SK-MEL-5 (cell line): ENCODE measurements at regions not wholly inside any gene's neighbourhood (a gene's known extent, or its start where the extent isn't known, plus 50 kb on each side); places are given as distances from the start of the nearest gene placed in this dataset.

Source experiments
- DNase-seq: peaks from one replicate; pipeline ENCODE4 v3.0.0-alpha.2; 2016; ENCODE audit warnings: low read depth, low spot score
- in situ Hi-C: cut with HindIII; loops from 2 replicates; pipeline ENCODE4 v1.10.0; 2016; ENCODE audit warnings: low sequenced_read_pairs, high pct_unique_total_duplicates, low pct_unique_long_range_greater_than_20kb

DNA sequence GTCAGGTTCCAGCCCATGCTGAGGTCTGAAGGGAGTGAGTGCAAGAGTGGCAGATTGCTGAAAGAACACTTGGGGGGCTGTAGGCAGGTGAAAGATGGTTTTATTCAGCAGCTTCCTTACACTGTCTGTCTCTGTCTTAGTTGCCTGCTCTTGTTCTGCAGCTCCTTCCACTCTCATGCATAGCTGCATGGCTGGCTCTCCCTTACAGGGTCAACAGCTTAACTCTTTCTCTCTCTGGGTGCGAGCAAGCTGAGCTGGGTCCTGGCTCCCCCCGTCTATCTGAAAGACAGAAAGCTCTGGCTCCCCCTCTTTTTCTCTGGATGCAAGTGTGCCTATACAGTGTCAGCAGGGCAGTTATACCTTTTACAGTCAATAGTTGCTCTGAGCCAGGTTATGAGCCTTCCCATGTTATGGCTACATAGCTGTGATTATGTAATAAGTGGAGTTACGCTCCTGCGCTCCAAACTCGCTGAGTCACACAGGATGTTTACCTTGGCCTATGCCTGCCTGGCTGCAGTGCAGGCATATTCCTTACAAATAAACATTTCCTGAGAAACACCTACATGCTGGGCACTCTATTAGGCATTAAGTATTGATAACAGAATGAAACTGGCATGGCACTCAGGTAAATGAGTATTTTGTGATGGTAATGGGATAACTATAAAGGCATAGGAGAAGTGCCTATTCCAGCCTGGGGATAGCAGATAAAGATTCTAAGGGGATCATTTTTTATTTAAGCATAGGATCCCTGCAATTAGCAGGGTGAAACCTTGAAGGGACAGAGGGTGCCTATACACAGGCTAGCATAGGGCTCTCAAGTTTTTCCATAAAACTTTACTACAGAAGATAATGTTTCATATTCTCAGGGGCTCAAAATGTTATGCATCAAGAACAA, 826.9 kb upstream of the PCDH9 start:
- DNase-seq, result no peak
- in situ Hi-C loops, result no loop called here

DNA sequence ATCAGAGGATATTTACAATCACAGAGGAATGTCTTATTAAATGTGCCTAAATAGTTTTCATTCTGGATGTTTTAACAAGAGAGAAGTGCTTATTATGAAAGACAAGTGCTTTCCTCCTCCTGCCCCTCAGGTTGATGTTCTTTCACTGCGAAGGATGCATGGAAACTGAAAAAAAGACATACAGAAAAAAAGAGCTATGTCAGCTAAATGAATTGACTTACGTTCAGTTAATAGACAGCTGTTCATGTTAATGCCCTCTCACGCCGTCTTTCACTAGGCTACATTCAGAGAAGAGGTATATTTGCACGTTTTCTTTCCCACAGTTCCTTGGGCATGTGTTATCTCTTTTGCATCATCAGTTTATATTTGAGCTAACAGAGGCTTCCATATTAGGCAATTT, 821.8 kb upstream of the PCDH9 start:
- no peak for DNase-seq
- in situ Hi-C loops, result no loop called here

DNA sequence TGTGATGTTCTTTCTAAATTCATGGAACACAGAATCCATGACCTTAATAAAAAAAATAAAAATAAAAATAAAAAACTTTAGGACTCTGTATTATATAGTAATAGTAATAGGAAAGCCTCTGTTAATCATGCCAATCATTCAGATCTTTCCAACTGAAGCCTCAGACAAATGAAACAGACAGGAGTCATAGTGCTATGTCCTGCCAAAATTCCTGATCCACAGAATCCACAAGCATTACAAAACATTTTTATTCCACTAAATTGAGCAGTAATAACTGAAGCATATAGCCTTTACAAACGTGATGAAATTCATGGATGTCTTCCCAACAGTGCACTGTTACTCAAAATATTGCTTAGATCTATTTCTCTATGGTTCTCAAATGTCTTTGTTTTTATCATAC, 820.6 kb upstream of the PCDH9 start:
- DNase-seq, result no peak

DNA sequence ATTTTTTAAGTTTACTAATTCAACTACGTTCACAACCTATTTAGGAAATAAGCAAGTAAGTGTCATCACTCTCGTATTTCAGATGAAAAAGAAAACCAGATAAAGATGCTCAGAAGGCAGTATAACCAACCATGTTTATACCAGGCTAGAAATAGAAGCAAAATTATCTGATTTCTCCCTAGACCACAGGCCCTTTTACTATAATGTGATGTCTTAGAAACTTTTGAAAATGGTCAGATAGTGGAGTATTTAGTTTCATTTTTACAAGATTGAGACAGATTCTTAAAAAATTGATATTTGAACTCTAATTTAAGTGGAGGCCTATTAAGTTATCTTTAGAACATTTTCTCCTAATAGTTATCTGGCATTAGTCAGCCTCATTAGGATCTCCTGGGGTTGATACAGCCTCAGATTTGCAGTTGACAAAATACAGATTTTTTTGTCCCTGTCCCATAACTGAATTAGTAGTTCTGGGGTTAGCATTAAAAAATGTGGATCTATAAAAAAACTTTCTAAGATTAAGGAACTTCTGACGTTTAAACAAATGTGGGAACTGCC, 818.7 kb upstream of the PCDH9 start:
- in situ Hi-C loops, result no loop called here

More for the DNA sequence above, 820.6 kb upstream of the PCDH9 start:
- in situ Hi-C loops, result no loop called here

DNA sequence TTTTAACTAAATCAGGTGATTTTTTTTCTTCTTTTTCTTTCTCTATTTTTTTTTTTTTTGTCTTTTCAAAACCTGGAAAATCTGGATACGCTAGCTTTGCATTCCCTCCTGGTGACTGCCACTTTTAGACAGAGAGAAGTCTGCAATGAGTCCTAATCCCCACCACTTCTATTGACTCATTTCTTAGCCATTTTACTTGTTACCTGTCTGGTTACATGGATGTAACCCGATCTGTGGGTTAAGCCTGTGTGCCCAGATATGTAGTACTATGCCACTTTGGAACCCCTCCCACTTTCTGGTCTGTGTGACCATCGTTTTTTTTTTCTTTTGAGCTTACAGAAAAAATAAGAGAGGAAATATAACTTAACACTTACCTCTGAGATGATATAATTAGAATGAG, 817.8 kb upstream of the PCDH9 start:
- no peak for DNase-seq
- in situ Hi-C loops, result no loop called here

More for the DNA sequence above, 818.7 kb upstream of the PCDH9 start:
- no peak for DNase-seq

DNA sequence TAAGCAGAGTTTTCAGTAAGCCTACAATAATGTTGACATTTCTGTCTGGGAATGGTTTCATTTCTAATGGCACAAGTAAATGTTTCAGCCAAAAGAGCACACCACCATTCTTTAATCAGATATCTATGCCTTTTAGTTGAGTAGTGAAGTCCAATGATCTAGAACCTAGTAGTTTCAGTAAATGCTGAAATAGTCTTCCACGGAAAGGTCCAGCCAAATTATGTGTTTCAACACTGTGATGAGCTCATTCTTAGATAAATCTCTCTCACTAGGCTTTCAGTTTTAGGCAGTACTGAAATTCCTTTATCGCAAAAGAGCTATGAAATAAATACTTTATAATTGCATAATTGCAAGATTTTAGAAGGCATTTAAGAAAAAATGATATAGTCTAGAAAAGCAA, 816.8 kb upstream of the PCDH9 start:
- no peak for DNase-seq
- in situ Hi-C loops, result no loop called here

DNA sequence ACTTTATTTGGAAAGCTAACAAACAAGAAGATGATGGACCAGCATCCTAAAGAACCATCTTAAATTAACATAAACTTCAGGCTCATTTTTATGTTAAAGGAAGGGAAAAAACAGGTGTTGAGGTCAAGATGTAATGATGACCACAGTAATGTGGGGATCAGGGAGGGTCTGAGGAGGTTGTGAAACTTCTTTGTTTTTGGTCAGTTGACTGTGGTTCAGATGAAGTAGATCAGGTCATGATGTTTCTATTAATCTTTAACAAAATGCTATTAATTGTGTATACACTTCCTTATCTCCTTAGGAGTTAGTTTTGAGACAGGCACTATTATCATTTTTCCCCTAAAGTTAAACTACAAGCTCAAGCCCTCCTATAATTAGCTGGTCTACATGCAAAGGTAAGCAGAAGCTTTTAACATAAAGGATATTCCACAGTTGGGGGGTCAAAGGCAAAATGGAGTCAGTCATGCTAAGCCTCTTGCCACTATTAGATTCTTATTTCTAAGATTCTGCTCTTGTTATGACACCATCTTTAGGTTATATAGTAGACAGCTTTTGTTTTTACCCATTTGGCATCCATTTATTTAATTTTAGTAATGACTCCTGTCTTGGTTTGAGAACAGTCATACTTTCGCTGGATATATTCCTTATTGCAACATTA, 800.1 kb upstream of the PCDH9 start:
- in situ Hi-C loops, result no loop called here
- DNase-seq, result no peak

DNA sequence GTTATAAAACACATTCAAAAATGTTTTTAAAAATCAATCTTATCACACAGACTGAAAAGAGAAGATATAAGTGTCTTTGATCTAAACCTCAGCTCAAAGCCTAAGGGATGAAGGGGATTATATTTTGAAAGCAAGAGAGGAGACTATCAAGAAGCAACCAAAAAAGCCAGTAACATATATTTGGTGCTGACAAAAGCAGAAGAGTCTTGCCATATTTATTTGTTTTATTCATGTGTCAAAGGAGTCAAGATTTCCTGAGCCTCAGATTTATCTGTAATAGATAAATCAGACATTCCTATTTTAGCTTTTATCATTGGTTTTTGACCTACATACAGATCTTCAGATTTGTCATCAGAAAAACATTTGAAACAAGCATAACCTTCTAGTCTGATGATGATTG, 798.6 kb upstream of the PCDH9 start:
- in situ Hi-C loops, result no loop called here
- DNase-seq, result no peak

DNA sequence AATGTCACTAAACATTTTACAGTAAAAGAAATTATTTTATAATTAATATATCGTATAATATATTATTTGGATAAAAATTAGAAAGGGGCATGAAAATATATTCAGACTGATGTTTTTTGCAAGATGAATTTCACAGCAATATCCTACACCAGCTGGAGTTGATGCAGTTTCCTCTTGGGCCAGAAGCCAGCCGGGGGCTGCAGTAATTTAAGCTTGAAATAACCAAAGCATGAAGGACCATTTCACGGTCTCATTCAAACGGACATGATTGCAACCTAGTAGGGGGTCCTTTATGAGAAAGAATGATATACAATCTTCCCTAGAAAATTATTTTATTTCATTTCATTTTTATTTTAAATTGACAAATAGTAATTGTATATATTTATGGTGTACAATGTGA, 797.2 kb upstream of the PCDH9 start:
- in situ Hi-C loops, result no loop called here
- no peak for DNase-seq

DNA sequence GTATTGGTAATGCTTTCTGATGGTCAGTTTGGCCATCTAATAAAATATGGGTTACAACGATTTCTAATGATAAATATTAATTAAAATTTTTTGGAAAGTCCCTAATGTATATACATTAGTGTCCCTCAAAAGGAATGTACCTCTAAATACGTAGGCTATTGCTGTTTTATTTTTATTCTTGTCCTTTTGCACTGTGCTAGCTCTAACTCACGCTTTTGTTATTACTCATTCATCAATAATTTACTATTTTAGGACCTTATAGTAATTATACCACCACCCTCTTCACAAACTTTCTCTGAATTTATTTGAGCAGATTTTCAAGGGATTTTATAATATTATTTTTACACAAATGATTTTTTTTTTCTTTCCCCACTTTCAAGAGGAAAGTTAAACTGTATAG, 795.9 kb upstream of the PCDH9 start:
- in situ Hi-C loops, result no loop called here
- DNase-seq, result no peak

DNA sequence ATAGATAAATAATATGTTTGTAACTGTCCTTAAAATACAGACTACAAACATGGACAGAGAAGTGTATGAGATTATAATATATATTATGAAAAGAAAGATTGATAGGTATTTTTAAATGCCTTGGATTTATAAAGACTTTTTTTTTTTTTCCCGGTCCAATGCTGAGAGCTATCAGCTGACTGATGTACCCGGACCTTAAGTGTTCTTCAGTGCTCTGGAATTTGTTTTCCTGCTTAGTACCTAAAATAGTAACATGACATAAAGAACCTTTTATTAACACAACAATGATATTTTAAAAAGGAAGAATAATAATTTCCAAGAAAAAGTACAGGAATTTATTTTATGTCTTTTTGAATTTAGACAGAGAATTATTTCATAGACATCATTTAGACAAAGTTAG, 795.5 kb upstream of the PCDH9 start:
- in situ Hi-C loops, result no loop called here
- no peak for DNase-seq

DNA sequence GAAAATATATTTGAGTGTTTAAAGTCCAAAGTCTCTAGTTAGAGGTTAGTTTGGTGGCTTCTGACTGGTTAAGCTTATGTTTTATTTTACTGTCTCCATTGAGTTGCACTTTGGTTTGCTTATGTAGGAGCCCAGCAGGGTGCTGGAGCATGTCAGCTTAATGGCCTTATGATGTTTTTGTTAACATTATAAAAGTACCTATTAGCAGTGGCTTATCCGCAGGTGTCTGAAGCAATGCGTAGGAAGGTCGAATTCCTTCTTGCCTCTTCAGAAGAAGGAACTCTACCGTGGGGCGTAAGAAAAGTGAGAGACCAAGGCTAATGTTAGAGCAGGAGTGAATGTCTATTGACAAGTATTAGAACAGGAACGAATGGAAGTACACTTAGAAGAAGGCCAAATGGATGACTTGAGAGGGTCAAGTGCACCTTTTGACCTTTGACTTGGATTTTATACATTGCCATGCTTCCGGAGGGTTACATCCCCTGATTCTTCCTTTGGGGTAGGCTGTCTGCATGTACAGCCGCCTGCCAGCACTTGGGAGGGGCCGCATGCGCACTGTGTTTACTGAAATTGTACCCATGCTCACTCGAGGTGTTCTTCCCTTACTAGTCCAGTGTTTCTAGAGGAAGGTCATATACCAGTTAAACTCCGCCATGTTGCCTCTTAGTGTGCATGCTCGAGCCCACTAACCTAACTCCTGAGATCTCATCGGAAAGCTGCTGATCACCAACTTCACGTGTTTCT, 793.9 kb upstream of the PCDH9 start:
- no peak for DNase-seq
- in situ Hi-C loops, result no loop called here

DNA sequence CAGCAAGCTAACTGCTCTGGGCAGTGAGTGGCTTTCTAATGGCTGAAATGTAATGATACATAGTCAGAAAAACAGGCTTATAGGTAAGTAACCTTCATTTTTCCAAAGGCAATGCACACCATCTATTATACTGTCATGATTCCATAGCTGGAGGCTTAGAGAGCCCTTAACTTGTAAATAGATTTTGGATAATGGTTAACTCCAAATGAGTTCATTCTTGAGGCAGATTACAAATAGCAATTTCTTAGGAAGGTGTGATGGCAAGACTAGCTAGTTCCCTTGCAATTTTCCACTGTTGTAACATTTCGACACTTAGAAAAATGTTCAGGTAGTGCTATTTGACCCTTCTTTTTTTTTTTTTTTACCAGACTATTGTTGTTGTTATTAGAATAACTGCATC, 789.8 kb upstream of the PCDH9 start:
- in situ Hi-C loops, result no loop called here
- DNase-seq, result no peak

DNA sequence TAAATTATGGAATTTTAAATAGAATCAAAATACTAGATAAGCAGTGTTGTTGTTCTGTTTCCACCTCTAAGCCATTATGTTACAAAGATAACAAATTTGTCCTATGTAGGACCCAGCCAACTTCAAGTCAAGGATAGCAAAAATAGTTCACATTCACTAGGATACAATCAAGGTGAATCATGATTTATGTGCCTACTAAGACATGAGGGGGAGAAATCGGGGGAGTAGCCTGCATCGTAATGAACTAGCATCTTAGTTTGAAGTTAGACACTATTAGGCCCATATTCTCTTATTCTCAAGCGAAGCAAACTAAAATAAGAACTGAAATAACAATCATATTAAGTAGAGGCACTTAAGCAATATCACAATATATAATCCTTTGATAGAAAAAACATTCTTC, 779.4 kb upstream of the PCDH9 start:
- DNase-seq, result no peak
- in situ Hi-C loops, result no loop called here

DNA sequence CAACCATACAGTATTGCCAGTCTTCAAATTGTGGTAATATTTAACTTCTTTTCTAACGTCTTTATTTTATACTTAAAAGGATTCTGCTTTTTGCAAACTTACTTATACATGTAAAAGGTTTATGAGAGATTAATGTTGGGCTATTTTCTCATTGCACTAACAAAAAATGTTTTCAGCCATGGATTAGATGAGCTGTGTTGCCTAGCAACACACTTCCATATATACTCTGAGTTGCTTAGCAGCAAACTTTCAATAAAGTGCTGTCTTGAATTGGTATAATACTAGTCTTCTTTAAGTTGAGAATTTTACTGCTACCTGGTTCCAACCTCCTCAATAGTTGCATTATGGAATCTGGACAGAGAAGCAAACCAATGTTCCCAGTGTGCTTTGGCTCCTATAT, 777.4 kb upstream of the PCDH9 start:
- in situ Hi-C loops, result no loop called here
- no peak for DNase-seq

DNA sequence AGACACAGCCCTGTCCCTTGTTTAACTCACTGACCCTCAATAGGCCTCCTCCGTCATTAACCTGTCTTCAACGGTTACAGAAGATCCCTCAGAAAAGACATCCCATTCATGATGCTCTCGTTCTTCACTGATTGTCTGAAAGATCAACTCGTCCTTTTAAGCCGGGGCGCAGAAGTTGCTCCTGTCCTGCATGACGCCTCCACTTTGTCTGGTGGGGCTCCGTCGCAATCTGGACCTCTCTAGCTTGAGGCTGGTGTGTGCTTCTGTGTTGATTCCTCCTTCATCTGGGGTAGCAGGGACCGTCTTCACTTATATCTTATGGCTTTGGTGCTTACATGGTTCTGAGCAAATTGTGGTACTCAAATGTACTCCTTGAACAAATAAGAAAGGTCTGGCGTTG, 766.0 kb upstream of the PCDH9 start:
- no peak for DNase-seq
- in situ Hi-C loops, result no loop called here

DNA sequence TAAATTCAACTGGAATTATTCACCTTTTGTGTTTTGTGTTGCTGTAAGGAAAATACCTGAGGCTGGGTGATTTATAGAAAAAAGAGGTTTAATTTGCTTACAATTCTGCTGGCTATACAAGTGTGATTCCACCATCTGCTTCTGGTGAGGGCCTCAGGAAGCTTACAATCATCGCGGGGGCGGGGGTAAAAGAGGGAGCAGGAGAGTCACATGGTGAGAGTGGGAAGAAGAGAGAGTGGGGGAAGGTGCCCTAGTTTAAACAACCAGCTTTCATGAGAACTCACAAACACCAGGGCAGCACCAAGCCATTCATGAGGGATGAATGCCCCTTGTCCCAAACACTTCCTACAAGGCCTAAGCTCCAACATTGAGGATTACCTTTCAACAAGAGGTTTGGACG, 760.7 kb upstream of the PCDH9 start:
- in situ Hi-C loops, result no loop called here
- no peak for DNase-seq

DNA sequence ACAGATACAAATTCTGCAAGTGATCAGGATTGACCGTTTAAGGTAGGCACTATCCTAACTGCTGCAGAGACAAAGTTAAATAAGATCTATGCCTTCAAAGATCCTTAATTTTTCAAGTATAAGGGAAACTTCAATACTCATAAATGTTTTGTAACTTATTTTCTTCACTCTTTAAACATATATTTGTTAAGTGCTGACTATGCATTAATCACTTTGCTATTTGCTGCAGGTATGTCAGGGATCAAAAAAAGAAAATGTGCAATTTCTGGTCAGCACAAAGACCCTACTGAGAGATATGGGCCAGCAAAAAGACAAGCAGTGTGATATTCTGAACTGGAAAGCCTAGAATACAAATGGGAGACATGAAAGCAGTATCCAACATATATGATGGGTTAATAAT, 756.1 kb upstream of the PCDH9 start:
- in situ Hi-C loops, result no loop called here
- no peak for DNase-seq
